HG02759 (cell line): ENCODE measurements at regions not wholly inside any gene's neighbourhood (a gene's known extent, or its start where the extent isn't known, plus 50 kb on each side); places are given as distances from the start of the nearest gene placed in this dataset.
A peak's percentile ranks its signal among the peaks of the same experiment; 100 is the strongest.
"Not testable (repeated sequence)": the region's sequence is repeated elsewhere in the genome, so short reads cannot be mapped to it uniquely, and the experiment has no call there.

Source experiments
- ATAC-seq: cut with Tn5 transposase; IDR thresholded peaks from one replicate; pipeline ENCODE4 v1.9.1; 2021; ENCODE audit warnings: mild to moderate bottlenecking, moderate library complexity; ENCODE audit not compliant: unreplicated experiment

GRCh38 chr1:83485314-83486019 is 513.5 kb downstream of the TTLL7 start:
- ATAC-seq, result peak; percentile 23

GRCh38 chr1:83481284-83481683 is 517.6 kb downstream of the TTLL7 start:
- ATAC-seq, result not testable (repeated sequence)

GRCh38 chr1:83479591-83480239 is 519.2 kb downstream of the TTLL7 start:
- ATAC-seq, result peak; percentile 56

- ATAC-seq, result not testable (repeated sequence)
These were observed 520.8 kb downstream of the TTLL7 start for GRCh38 chr1:83478127-83478526.

- peak; percentile 63 for ATAC-seq
These were observed 522.4 kb downstream of the TTLL7 start for GRCh38 chr1:83476518-83476917.

GRCh38 chr1:83474946-83475345 is 524.0 kb downstream of the TTLL7 start:
- not testable (repeated sequence) for ATAC-seq

- ATAC-seq, result not testable (repeated sequence)
These were observed 524.9 kb downstream of the TTLL7 start for GRCh38 chr1:83473986-83474385.

GRCh38 chr1:83472066-83472465 is 526.9 kb downstream of the TTLL7 start:
- ATAC-seq, result not testable (repeated sequence)

- peak; percentile 57 for ATAC-seq
These were observed 527.7 kb downstream of the TTLL7 start for GRCh38 chr1:83471272-83471671.

GRCh38 chr1:83468336-83468735 is 530.6 kb downstream of the TTLL7 start:
- ATAC-seq, result not testable (repeated sequence)

- ATAC-seq, result not testable (repeated sequence)
These were observed 541.1 kb downstream of the TTLL7 start for GRCh38 chr1:83457735-83458248.

- not testable (repeated sequence) for ATAC-seq
These were observed 541.7 kb downstream of the TTLL7 start for GRCh38 chr1:83457281-83457680.

- peak; percentile 42 for ATAC-seq
These were observed 543.2 kb downstream of the TTLL7 start for GRCh38 chr1:83455753-83456152.

- ATAC-seq, result not testable (repeated sequence)
These were observed 553.1 kb downstream of the TTLL7 start for GRCh38 chr1:83445873-83446272.

GRCh38 chr1:83442412-83442811 is 556.5 kb downstream of the TTLL7 start:
- ATAC-seq, result not testable (repeated sequence)

GRCh38 chr1:83440586-83440985 is 558.3 kb downstream of the TTLL7 start:
- not testable (repeated sequence) for ATAC-seq

- not testable (repeated sequence) for ATAC-seq
These were observed 558.9 kb downstream of the TTLL7 start for GRCh38 chr1:83440021-83440420.

GRCh38 chr1:83438316-83438715 is 560.6 kb downstream of the TTLL7 start:
- not testable (repeated sequence) for ATAC-seq

GRCh38 chr1:83435336-83435735 is 563.6 kb downstream of the TTLL7 start:
- not testable (repeated sequence) for ATAC-seq

GRCh38 chr1:83427566-83427965 is 571.4 kb downstream of the TTLL7 start:
- ATAC-seq, result not testable (repeated sequence)

- not testable (repeated sequence) for ATAC-seq
These were observed 575.5 kb downstream of the TTLL7 start for GRCh38 chr1:83423382-83423781.

GRCh38 chr1:83418558-83418957 is 580.4 kb downstream of the TTLL7 start:
- ATAC-seq, result no peak
